ENCODE measurements at regions not wholly inside any gene's neighbourhood (a gene's known extent, or its start where the extent isn't known, plus 50 kb on each side); places are given as distances from the start of the nearest gene placed in this dataset.

DNA sequence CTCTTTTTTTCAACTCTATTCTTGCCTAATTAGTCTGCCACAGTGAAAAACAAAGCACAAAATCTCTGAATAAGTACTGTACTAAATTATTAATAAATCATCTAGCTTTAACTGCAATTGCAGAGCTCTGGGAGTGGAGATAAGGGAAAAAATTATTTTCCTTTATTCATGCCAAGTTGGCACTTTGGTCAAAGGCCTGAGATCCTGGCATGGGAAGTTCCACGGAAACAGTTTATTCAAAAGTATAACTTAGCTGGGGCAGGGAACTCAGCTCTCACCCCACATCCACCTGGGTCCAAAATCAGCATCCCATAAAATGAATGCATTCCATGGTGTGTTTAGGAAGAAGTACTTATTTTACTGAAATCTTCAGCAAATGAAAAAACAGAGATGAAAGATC is 185.2 kb upstream of the APCDD1 start:
- no peak for DNase-seq (ENCODE audit: low read depth)

DNA sequence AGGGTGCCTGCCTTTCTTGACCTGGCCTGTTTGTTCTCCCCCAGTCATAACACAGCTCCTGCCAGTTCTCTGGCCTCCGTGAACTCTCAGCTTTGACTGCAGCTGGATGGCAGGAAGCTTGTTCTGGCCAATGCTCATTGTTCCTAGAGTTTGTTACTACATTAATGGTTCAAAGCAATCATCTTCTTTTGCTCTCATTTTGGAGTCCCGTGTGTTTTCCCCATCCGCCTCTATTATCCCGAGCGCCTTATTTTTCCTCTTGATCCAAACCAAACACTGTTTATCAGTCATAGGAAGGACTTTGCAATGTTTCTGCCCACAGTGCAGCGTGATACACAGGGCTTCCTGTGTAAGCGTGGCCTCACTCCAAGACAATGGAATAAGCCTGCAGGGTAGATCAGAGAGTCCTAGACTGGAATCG is 184.3 kb upstream of the APCDD1 start:
- no peak for DNase-seq (ENCODE audit: low read depth)

DNA sequence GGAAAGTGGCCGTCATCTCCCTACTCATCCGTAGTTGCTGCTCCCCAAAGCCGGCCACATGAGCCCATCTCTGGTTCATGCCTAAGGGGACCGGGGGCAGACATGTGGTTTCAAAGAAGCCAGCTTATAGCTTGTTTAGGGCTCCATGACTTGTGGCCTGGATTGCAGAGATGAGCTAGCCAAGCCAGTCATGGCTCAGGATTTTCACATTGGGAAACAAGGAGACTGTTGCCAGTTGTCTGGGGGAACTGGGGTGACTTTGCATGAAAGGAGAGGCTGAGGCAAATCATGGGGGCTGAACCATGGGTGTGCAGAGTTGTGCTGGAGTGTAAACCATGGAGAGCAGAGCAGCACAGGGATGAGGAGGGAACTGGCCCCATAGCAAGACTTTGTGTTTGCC is 183.0 kb upstream of the APCDD1 start:
- DNase-seq (ENCODE audit: low read depth): no peak

DNA sequence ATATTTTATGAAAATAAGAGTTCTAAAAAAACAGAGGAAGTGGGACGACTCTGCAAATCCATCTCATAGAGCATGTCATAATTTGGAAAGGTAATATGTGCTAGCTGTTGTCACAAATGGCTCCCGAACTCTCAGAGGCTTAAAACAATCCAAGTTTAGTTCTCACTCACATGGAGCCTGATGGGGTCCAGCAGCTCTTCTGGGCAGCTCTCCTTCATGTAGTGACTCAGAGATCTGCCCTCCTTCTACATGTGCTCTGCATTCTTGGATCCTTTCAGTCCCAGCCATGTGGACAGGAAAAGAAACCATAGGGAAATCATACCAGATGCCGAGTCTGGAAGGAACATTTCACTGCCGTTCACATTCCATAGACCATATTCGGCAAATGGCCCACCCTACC is 180.1 kb upstream of the APCDD1 start:
- no peak for DNase-seq (ENCODE audit: low read depth)

DNA sequence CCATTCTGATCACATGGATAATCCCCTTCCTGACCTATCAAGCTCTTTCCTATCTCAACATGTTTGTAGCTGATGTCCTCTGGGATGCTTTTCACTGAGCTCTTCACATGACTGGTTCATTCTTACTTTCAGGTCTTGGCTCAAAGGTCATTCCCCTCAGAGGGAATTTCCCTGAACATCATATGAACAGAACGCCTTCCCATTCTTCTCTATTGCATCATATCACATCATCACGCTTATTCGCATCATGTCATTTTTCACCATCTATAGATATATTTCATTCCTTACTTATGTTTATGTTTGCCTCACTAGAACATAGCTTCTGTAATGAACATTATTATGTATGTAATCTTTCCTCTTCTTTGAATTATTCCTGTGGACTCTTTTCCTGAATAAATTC is 178.9 kb upstream of the APCDD1 start:
- no peak for DNase-seq (ENCODE audit: low read depth)

DNA sequence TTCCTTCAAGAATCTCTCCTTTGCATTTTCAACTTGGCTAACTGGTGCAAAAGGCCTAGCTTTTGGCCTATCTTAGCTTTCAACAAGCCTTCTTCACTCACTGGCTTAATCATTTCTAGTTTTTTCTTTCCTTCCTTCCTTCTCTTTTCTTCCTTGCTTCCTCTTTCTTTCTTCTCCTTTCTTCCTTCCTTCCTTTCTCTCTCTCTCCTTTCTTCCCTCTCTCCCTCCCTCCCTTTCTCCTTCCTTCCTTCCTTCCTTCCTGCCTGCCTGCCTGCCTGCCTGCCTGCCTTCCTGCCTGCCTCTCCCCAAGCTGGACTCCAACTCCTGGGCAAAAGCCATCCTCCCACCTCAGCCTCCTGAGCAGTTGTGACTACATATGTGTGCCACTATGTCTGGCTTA is 176.2 kb upstream of the APCDD1 start:
- DNase-seq (ENCODE audit: low read depth): no peak

DNA sequence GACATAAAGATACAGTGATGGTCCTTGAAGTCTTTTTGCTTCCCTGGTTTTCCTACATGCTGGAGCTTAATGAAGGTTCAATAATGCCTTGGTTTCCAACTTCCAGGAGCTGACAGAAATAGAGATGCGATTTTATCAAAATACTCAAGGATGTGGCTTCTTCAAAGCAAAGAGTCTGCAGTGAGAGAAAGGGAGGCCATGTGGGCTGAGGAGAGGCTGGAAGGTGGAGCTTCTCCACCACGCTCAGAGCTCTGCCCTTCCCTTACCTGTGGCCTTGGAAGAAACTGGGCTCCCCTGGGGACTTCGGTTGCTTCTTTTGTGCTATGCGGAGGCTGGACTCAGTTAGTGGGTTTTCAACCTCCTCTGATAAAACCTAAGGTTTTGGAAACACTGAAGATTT is 175.0 kb upstream of the APCDD1 start:
- DNase-seq (ENCODE audit: low read depth): no peak

DNA sequence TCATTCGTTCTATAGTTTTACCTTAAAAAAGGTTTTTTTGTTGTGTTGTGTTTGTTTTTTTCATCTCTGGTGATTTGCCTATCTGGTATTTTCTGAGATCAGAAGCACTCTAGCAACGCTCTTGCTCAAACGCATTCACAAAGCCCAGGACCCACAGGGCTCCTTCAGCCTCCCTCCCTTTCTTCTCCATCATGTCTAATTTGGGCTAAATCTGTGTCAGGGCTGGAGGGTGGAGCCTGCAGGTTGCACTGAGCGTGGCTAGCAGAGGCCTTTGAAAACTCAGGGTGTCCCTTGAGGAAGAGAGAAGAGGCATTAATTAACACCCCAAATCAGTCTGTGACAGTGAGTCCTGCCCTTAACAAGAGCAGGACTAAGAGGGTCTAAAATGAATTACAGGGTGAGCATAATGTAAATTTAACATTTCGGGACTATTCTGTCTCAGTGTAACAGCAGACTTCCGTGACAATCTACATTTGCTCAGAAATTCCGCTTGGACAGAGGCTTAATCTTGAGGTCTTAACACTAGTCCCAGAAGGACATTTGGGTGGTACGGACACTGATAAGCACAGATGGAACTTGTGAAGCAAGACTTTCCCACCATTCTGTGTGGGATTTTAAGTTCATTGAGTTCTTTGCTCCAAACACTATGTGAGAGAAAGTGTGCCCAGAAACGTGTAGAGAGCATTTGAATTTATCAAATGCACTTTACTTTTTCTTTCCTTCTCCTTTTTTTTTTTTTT is 174.4 kb upstream of the APCDD1 start:
- DNase-seq (ENCODE audit: low read depth): no peak

DNA sequence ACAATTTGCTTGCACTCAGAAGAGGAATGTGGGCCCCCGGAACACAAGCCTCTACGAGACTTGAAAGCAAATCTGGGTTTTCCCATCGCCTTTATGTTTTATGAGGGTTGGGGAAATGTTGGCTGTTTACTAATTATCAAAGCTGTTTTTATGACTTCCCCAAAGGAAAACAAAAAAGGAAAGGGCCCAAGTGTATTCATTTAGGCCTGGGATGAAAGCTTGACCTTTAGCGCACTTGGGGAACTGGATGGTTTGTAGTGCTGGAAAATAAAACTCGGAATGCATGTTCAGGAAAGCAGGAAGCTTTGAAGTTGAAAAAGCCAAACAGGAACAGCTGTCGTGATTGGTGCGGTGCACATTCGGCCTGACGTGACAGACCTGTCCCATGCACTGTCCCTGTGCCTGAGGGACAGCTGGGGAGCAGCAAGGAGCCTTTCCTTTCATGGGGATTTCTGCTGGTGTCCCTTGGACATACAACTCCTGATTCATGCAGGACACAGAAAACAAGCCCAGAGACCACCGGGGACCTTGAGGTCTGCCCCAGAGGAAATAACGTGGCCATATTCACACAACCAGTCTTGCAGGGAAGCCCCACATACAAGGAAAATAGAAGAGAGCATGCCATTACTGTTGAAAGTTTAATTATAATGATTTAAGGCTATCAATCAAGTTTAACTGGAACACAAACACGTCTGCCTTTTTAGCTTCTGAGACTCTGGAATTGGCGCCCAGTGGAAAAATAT is 169.7 kb upstream of the APCDD1 start:
- no peak for DNase-seq (ENCODE audit: low read depth)

DNA sequence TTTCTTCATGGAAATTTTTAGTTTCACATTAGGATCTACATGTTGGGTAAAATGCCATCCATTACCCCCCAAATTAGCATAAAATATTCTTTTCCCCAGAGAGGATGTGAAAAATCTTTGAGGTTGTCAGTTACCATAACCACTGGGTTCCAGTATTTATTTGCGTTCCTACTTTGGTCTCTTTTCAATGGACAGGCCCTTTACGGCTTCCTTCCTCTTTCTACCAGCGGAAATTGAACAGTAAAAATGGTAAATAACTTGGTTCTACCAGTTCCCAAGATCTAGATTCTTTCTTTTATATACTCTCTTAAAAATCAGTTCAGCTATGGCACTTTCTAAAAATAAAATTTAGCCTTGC is 169.2 kb upstream of the APCDD1 start:
- DNase-seq (ENCODE audit: low read depth): no peak

DNA sequence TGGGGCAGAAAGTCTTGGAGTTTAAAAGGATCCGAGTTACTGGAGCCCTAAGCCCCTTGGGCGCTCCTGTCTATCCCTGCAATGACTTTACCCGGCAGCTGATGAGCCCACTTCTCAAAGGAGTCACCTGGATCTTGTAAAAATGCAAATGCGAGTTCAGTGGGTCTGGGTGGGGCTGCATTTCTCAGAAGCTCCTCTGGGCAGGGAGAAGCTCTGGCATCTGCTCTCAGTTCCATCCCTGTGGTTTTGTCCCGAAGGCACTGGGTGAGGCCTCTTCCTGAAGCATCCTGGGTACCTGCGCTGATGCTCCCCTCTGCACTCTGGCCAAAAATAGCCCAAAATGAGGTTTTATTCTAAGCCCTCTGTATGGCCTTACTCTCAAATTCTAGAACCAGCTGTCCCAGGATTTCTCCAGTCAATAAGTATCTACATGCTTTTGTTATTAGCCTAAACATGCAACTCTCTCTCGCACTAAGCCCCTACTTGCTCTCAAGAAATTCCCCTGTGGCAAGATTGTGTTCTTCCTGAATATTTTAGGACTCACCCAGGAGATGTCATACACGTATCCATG is 167.8 kb upstream of the APCDD1 start:
- DNase-seq (ENCODE audit: low read depth): no peak

DNA sequence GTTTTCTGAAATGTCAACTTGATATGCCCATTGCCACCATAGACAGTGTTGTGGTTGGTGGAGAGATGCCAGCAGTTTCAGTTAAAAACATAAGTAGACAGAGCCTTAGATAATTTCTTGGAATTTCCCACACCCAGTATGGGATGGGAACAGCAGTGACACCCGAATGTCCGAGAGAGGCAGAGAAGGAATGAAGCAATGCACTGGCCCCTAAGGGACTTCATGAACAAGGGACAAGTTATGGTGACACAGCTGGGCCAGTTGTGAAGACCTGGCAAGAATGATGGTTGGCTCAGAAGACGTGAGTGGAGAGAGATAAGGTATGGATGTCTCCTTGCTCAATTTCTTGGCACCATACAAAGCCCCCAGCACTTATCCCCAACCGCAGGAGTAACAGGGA is 165.2 kb upstream of the APCDD1 start:
- no peak for DNase-seq (ENCODE audit: low read depth)

DNA sequence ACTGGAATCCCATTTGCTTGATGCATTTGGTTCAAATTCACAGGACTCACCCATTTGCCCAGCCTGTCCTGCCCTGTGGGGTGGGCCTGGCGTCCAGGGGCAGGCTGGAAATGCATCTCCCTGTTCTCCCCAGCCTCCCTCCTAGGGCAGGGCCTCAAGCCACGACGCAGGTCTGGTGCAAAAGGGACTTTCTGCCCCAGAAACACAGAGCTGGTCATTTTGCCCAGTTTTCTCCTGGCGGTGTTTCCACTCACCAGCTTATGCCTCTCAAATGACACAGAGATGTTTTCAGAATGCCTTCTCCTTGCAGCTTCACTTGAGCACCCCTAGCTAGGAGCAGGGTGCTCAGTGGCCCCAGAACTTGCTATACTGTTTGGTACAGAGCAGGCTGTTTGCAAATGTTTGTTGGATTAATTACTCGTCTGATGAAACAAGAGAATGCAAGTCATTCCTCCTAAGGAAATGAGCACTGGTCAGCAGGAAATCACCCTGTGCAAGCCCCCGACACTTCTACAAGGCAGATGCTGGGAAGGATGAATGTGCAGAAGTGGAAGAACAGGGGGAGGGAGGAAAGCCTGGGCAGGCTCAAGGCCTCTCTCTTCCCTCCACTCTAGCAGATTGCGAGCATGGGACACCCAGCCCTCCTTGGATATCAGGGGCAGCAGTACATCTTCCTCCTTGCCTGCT is 164.3 kb upstream of the APCDD1 start:
- DNase-seq (ENCODE audit: low read depth): no peak

DNA sequence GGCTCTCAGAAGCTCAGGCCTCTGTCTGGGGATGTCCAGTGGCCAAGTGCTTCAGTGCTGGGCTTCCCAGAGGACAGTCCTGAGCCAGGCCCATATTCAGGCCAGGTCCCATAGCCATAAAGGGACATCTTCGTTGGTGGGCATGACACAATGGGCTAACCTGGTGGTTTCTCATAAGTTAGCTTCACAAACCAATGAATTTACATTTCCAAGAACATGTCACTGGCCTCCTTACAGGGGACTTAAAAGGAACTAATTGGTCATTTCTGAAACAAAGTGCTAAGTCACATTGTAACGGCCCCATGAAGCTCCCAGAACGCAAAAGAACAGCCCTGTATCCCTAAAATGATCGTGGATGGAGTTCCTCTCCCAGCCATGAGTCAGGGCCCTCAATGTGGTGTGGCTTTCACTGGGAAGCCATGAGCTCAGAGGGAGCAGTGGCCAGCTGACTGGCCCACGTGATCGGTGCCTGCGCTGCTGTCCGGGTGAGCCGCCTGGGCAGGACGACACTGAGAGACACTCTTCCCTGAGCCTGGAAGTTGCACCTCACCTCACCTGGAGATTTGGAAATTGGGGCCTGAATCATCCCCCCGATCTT is 163.7 kb upstream of the APCDD1 start:
- no peak for DNase-seq (ENCODE audit: low read depth)

DNA sequence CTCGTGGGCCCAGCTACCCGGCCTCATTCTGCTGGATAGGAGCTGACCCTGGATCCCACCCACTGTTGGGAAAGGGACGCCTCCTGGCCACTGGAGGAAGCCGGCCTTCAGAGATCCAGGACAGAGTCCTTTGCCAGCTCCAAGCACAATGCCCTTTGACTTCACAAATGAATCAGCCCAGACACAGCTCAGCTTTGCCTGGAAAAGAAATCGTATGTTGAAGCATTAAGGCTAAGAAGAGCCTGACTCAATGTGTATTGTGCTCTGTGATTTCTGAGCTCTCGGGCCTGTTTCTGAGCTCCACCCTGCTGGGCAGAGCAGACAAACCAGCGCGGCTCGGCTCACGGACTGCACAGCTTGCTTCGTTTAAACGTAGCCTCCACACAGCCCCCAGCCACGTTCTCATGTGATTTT is 162.9 kb upstream of the APCDD1 start:
- DNase-seq (ENCODE audit: low read depth): no peak

DNA sequence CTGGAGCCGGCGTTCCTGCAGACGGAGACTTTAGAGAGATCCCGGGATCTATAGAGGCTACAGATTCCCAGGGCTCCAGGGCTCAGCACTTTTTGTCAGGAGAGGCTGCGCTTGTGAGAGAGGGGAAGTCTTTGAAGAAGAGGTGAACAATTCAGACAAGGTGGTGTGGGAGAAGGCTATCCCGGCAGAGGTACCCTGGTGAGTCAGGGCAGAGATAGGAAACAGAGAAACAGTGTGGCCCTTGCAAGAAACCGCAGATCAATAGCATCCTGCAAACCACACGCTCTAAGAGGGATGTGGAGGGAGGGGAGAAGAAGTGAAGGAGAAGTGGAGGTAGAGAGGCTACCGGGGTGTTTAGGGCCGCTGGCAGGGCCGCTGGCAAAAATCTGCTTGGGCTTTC is 160.5 kb upstream of the APCDD1 start:
- DNase-seq (ENCODE audit: low read depth): no peak

DNA sequence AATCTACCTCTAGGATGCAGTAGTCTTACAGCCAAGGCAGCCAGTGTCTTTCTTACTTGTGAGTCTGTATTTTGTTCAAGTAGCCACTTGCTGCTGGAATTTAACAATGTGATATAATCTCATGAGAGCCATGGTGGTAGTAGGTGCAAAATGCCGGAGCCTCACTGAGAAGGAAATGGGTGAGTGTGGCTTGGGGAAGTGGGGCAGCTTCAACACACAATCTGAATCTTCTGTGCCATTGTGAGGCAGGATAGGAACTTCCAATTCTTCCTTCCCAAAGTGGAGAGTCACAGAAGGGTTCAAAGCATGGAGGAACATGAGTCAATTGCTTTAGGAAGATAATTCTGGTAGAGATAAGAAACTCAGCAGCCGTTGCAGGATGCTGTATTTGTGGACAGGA is 158.7 kb upstream of the APCDD1 start:
- no peak for DNase-seq (ENCODE audit: low read depth)

DNA sequence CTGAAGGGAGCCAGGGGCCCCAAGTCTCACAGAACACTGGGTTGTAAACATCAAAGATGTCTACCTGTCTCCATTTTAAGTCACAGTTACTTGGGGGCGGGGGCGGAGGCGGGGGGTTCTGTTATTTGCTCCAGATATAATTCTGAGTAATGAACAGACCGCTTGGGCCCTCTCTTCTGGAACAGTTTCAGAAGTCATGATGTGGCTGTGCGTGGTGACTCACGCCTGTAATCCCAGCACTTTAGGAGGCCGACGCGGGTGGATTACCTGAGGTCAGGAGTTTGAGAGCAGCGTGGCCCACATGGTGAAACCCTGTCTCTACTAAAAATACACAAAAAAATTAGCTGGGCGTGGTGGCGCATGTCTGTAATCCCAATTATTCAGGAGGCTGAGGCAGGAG is 157.9 kb upstream of the APCDD1 start:
- peak; percentile 13 for DNase-seq (ENCODE audit: low read depth)

DNA sequence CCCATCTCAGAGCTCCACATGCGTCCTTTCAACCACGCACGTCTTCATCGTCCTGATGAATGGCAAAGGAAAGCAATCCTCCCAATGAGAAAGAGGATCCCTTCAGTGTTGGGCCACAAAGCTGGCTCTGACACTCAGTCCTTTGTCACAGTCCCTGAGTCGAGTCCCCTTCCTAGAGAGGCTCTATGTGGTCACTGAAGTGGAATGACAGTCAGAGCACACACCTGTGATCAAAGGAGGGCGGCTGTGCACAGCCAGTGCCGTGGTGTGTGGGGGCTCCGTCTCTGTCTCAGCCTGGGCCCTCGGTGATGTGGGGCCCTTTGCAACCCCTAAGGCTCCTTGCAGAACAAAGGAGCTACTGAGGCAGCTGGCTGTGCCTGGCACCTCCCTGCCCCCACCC is 157.3 kb upstream of the APCDD1 start:
- DNase-seq (ENCODE audit: low read depth): no peak

DNA sequence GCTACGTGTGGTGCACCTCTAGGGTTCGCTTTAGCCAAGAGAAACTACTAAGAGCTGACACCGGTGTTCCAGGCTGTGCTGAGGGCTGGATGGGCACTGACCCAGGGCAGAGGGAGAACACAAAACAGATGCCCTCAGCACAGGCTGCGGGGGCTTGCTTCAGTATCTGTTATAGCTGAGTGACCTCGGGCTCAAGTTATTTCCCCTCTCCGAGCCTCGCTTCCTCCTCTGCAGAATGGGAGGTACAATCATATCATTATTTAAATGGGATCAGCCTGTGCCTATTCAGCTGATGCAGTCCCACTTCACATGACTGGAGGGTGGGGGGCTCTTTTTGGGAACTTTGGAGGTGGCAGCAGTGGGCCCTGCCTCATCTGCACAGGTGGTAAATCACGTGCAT is 156.1 kb upstream of the APCDD1 start:
- DNase-seq (ENCODE audit: low read depth): no peak

DNA sequence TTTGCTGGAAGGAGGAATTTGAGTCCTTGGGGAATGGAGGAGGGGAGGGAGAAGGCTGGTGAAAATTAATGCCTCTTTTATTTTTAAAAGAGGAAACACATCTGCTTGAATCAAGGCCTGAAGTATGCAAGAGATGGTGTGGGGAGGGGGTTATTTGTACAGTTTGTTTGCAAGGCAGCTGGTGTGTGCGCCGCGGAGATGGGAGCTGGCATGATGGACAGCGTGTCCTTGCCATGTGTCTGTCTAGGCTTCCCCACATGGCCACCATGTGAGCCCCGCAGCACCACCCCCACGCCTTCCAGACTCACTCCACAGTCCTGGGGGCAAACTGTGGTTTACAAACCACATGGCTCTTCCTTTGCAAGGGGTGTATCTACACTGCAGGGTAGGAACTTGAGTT is 154.8 kb upstream of the APCDD1 start:
- no peak for DNase-seq (ENCODE audit: low read depth)

DNA sequence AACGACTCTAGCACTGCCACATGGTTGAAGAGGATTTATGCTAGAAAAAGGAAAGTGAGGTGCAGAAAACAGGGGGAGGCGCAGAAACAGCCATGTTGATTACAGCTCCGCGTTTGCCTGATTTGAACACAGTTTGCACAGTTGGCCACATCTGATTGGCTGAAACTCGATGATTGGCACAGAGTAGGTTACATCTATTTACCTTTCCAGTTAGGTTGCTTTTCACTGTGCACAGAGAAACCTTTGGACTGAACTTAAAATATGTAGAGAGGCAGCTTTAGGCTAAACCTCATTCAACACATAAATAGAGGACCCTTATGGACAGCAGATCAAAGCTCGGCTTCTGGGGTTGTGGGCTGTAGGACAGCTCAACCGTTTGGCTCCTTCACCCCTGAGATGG is 153.7 kb upstream of the APCDD1 start:
- DNase-seq (ENCODE audit: low read depth): no peak

Measured in HT1080 (cell line).